GM10266 (cell line): ENCODE measurements at regions not wholly inside any gene's neighbourhood (a gene's known extent, or its start where the extent isn't known, plus 50 kb on each side); places are given as distances from the start of the nearest gene placed in this dataset.

Experiments used
- DNase-seq: peaks from one replicate; pipeline ENCODE4 v3.0.0; 2012; ENCODE audit errors: extremely low spot score
- CTCF ChIP-seq: IDR thresholded peaks from 2 replicates; pipeline ENCODE4 v1.5.1; 2012; ENCODE audit warnings: mild to moderate bottlenecking, low read depth; ENCODE audit not compliant: control insufficient read depth, insufficient read depth; ENCODE audit errors: missing control alignments

GRCh38 chr7:1329261-1329660, 96.6 kb downstream of the UNCX start:
- TF ChIP-seq CTCF: no peak
- no peak for DNase-seq

- no peak for TF ChIP-seq CTCF
Observed at GRCh38 chr7:1329966-1330800, 97.5 kb downstream of the UNCX start.

GRCh38 chr7:1330801-1331425, 98.2 kb downstream of the UNCX start:
- no peak for DNase-seq
- TF ChIP-seq CTCF: no peak

More at GRCh38 chr7:1329966-1330800, 97.5 kb downstream of the UNCX start:
- DNase-seq: no peak

GRCh38 chr7:1331561-1332467, 99.1 kb downstream of the UNCX start:
- no peak for DNase-seq
- no peak for TF ChIP-seq CTCF

GRCh38 chr7:1336509-1336908, 103.8 kb downstream of the UNCX start:
- DNase-seq: no peak
- TF ChIP-seq CTCF: no peak

- no peak for TF ChIP-seq CTCF
- no peak for DNase-seq
Observed at GRCh38 chr7:1339611-1340010, 106.9 kb downstream of the UNCX start.
